SK-N-SH (cell line): ENCODE measurements at regions not wholly inside any gene's neighbourhood (a gene's known extent, or its start where the extent isn't known, plus 50 kb on each side); places are given as distances from the start of the nearest gene placed in this dataset.

ENCODE experiments used
- CTCF ChIP-seq: fragments of 200-600 bp; sonication (generic); IDR thresholded peaks from 2 replicates; pipeline ENCODE4 v1.6.1; 2017; ENCODE audit warnings: antibody characterized with exemption, mild to moderate bottlenecking, moderate library complexity
- FOSL2 ChIP-seq: IDR thresholded peaks from 2 replicates; pipeline ENCODE4 v1.4.0; 2012; ENCODE audit warnings: low read depth, mild to moderate bottlenecking, moderate library complexity, borderline replicate concordance
- IRF3 ChIP-seq: fragments of 150-350 bp; IDR thresholded peaks from 2 replicates; pipeline ENCODE4 v1.6.1; 2016; ENCODE audit warnings: mild to moderate bottlenecking, low read depth, low read length
- RAD21 ChIP-seq: IDR thresholded peaks from 2 replicates; pipeline ENCODE4 v1.6.1; 2012; ENCODE audit warnings: mild to moderate bottlenecking, low read length
- SIN3A ChIP-seq: IDR thresholded peaks from 2 replicates; pipeline ENCODE4 v1.6.1; 2012; ENCODE audit warnings: low read depth, mild to moderate bottlenecking, low read length, moderate library complexity, borderline replicate concordance
- TAF1 ChIP-seq: IDR thresholded peaks from 2 replicates; pipeline ENCODE4 v1.6.1; 2012; ENCODE audit warnings: low read depth, mild to moderate bottlenecking, low read length, moderate library complexity, borderline replicate concordance
- USF2 ChIP-seq: fragments of 150-350 bp; IDR thresholded peaks from 2 replicates; pipeline ENCODE4 v1.6.1; 2017; ENCODE audit warnings: antibody characterized with exemption, low read length, low read depth, borderline replicate concordance
- YY1 ChIP-seq: IDR thresholded peaks from 2 replicates; pipeline ENCODE4 v1.4.0; 2012; ENCODE audit warnings: low read depth, mild to moderate bottlenecking

GRCh38 chr20:22411286-22411626 is 173.1 kb downstream of the FOXA2 start:
- TF ChIP-seq CTCF (no peak), YY1 (no peak), SIN3A (no peak), USF2 (no peak), IRF3 (no peak), TAF1 (no peak), RAD21 (no peak), FOSL2 (no peak)
